GM04503 (cell line): ENCODE measurements at regions not wholly inside any gene's neighbourhood (a gene's known extent, or its start where the extent isn't known, plus 50 kb on each side); places are given as distances from the start of the nearest gene placed in this dataset.
"Not testable (repeated sequence)": the region's sequence is repeated elsewhere in the genome, so short reads cannot be mapped to it uniquely, and the experiment has no call there.

ENCODE experiments used
- DNase-seq: peaks from one replicate; pipeline ENCODE4 v3.0.0-alpha.2; 2012; ENCODE audit warnings: low read depth

DNA sequence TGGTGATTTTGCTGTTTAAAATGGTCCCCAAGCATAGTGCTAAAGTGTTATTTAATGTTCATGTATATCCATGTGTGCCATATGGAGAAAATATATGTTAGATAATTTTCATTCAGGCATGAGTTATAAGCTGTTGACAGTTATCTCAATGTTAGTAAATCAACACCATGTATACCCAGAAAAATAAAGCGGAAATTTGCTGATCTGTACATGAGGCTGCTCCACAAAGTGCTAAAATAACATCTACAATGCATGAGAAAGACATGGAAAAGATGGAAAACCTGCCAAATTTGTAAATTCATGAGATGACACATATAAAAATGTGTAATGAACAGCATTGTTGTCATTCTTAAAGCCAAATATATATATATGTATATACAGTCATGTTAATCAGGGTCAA lies 1199.2 kb downstream of the FSCB start:
- DNase-seq = no peak

DNA sequence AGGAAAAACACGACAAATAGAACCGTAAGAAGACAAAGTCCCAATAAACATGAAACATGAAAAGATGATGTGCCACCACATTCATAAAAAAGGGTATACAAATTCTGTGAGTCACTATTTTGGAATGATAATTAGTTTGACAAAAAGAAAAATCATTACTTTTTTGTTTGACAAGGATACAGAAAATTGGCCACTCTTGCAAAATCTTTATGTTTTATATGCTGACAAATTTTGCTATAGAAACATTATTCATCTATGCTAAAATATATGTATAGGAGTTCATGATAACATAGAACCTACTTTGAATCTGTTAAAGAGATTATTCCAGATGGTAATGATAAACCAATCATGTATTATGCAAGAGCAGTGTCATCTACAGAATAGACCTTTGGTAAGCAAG lies 1201.0 kb downstream of the FSCB start:
- no peak for DNase-seq

DNA sequence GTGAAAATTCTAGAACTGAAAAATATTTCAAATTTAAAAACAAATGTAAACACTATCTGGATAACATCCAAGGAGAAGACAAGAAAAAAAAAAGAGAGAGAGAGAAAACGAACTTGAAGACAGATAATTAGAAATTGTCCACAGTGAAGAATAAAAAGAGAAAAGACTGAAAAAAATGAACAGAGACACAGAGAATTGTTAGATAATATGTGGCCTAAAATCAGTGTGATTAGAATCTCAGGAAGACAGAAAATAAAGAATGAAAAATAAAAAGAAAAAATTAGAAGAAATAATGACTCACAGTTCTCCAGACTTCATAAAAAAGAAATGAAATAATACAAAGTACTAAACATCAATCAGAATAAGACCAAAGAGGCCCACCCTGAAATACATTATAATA lies 1209.3 kb downstream of the FSCB start:
- no peak for DNase-seq

DNA sequence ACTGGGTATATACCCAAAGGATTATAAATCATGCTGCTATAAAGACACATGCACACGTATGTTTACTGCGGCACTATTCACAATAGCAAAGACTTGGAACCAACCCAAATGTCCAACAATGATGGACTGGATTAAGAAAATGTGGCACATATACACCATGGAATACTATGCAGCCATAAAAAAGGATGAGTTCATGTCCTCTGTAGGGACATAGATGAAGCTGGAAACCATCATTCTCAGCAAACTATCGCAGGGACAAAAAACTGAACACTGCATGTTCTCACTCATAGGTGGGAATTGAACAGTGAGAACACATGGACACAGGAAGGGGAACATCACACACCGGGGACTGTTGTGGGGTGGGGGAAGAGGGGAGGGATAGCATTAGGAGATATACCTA lies 1211.0 kb downstream of the FSCB start:
- not testable (repeated sequence) for DNase-seq

GRCh38 chr14:43285575-43285974 lies 1221.5 kb downstream of the FSCB start:
- DNase-seq = no peak

- no peak for DNase-seq
Observed at GRCh38 chr14:43260056-43260455, 1247.0 kb downstream of the FSCB start.

- DNase-seq = no peak
Observed at GRCh38 chr14:43258396-43258795, 1248.7 kb downstream of the FSCB start.

DNA sequence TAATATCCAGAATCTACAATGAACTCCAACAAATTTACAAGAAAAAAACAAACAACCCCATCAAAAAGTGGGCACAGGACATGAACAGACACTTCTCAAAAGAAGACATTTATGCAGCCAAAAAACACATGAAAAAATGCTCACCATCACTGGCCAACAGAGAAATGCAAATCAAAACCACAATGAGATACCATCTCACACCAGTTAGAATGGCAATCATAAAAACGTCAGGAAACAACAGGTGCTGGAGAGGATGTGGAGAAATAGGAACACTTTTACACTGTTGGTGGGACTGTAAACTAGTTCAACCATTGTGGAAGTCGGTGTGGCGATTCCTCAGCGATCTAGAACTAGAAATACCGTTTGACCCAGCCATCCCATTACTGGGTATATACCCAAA lies 1250.1 kb downstream of the FSCB start:
- not testable (repeated sequence) for DNase-seq

GRCh38 chr14:43252866-43253265 lies 1254.2 kb downstream of the FSCB start:
- no peak for DNase-seq

- DNase-seq = no peak
Observed at GRCh38 chr14:43249591-43249990, 1257.5 kb downstream of the FSCB start.

GRCh38 chr14:43249116-43249515 lies 1258.0 kb downstream of the FSCB start:
- no peak for DNase-seq

DNA sequence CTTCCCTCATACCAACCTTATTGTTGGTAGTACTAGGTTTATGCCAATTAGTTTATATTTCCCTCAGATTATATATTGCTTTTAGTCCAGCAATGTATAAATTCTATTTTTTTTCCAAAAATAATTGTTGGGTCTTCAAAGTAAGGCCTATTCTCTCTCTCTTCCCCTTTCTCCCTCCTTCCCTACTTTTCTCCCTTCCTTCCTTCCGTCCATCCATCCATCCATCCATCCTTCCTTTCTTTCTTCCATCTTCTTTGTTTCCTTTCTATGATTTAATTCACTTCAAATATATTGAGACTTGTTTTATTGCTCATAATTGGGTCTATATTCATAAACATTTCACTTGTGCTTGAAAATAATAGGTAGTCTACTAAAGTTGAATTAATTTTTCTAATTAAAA lies 1259.2 kb downstream of the FSCB start:
- DNase-seq = no peak

GRCh38 chr14:43244142-43244625 lies 1262.9 kb downstream of the FSCB start:
- DNase-seq = no peak

DNA sequence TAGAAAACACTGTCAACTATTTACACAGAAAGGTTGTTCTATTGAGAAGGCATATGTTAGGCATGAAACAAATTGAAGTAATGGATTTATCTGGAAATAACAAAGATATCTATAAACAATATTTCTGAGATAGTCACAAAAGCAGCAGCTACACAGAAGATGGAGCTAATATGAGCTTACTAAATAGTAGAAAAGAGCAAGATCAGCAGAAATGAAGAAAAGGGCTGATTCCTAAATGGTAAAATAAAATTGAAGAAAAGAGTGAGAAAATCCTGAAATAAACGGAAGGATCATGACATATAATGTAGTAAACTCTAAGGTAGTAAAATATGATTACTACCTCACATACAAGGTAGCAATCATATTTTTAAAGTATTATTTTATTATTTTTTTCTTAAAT lies 1263.9 kb downstream of the FSCB start:
- DNase-seq = no peak

- no peak for DNase-seq
Observed at GRCh38 chr14:43232261-43232660, 1274.8 kb downstream of the FSCB start.

DNA sequence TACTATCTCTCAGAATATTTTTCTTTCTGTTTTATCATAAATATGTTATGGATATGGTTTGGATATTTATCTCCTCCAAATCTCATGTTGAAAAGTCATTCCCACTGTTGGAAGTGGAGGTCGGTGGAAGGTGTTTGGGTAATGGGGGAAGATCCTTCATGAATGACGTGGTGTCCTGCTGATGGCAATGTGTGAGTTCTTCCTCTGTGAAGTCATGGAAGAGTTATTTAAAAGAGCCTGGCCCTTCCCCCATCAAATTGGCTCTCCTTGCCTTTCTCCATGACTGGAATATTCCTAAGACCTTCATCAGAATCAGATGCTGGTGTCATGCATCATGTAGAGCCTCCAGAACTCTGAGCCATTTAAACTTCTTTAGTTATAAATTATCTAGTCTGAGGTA lies 1291.6 kb downstream of the FSCB start:
- DNase-seq = no peak

GRCh38 chr14:43207189-43207588 lies 1299.9 kb downstream of the FSCB start:
- no peak for DNase-seq

DNA sequence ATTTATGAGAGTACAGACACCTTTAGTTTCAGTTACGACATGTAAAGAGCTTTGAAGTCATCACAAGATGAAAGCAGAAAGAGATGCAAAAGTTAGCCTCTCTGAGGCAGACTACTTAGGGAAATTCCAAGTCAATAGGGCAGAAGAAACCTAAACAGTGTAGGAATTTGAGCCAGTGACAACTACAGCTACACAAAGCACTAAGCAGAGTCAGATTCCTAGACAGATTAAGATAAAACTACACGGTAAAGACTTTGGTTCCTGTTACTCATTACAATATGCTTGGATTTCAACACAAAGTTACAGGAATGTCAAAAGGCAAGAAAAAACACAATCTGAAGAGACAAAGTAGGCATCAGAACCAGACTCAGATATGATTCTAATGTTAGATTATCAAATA lies 1302.3 kb downstream of the FSCB start:
- no peak for DNase-seq

GRCh38 chr14:43200519-43200918 lies 1306.6 kb downstream of the FSCB start:
- DNase-seq = no peak

GRCh38 chr14:43198465-43198864 lies 1308.6 kb downstream of the FSCB start:
- DNase-seq = no peak

- no peak for DNase-seq
Observed at GRCh38 chr14:43184540-43184939, 1322.5 kb downstream of the FSCB start.

DNA sequence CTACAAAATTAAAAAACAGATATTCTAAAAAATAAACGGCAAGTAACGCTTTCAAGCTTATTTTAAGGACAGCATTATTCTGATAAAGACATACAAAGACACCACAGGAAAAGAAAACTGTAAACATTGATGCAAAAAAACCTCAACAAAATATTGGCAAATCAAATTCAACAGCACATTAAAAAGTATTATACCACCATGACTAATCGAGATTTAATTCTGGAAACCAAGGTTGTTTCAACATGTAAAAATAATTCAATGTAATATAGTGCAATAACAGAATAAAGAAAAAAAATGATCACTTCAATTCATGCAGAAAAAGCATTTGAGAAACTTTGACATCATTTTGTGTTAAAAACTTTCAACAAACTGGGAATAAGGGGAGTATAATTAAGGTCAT lies 1323.2 kb downstream of the FSCB start:
- DNase-seq = no peak

DNA sequence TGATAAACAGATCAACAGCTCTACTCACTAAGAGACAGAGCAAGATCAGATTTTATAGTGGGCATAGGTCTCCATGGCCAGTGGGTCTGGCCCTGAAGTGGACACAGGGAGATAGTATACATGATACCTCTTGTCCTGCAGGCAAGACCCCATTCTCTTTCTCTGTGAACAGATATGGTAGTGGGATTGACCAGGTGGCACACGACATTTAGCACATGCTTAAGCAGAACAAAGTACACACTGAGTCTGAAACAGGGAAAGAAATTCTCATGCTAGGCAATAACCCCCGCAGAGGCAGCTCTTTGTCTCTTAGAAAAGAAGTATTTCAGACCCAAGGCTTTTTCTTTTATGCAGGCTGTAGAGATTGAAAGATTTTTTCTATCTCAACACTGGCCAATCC lies 1331.2 kb downstream of the FSCB start:
- no peak for DNase-seq

DNA sequence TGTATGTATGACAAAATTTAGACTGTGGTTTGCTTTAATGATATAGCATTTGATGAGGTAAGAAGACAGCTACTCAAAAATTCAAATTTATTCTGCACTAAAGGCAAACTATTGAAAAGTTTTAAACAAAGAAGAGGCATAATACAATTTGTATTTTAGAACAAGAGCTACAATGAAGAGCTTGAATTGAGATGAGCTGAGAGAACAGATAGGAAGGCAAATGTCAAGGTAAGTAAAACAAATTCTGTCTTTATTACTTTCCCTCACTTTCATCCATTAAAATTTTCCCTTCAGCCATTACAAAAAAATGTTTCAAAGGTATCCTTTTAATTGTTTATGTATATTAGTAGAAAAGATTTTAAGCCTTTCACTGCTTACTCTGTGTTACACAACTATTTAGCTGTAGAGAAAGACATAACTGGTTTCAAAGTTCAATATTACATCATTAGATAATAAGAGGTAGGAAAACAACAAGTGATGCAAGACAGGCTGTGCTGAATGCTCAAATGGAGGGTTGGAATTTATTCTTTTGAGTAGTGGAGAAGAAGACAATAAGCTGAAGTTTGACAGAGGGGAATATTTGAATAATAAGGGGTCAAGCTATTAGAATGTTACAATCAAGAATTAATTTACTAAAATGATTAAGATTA lies 1334.1 kb downstream of the FSCB start:
- DNase-seq = no peak

- DNase-seq = no peak
Observed at GRCh38 chr14:43169722-43170121, 1337.4 kb downstream of the FSCB start.
